ENCODE measurements at regions not wholly inside any gene's neighbourhood (a gene's known extent, or its start where the extent isn't known, plus 50 kb on each side); places are given as distances from the start of the nearest gene placed in this dataset.
A peak's percentile ranks its signal among the peaks of the same experiment; 100 is the strongest.

GRCh38 chr1:111032295-111032897 lies 68.7 kb upstream of the LRIF1 start:
- no peak overlapping the region for H3K27ac ChIP-seq (ENCODE audit: extremely low read depth, low read depth, low read length)
- CTCF ChIA-PET = interaction anchor here (0.9 to 1.7 kb wide), 5 partner anchors 9 to 219 kb away, joined by 3 to 7 read pairs (median 3); no protein-coding TSS in a partner anchor
- no peaks in the 10 kb centered on the region for H3K4me1 ChIP-seq (ENCODE audit: control insufficient read depth, insufficient read depth, low read length)
- TF ChIP-seq, protein P1, sequence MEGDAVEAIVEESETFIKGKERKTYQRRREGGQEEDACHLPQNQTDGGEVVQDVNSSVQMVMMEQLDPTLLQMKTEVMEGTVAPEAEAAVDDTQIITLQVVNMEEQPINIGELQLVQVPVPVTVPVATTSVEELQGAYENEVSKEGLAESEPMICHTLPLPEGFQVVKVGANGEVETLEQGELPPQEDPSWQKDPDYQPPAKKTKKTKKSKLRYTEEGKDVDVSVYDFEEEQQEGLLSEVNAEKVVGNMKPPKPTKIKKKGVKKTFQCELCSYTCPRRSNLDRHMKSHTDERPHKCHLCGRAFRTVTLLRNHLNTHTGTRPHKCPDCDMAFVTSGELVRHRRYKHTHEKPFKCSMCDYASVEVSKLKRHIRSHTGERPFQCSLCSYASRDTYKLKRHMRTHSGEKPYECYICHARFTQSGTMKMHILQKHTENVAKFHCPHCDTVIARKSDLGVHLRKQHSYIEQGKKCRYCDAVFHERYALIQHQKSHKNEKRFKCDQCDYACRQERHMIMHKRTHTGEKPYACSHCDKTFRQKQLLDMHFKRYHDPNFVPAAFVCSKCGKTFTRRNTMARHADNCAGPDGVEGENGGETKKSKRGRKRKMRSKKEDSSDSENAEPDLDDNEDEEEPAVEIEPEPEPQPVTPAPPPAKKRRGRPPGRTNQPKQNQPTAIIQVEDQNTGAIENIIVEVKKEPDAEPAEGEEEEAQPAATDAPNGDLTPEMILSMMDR (tag by site-specific recombination; IDR thresholded peaks at IDR 0.05) = peak; percentile 23; the same call in 1 of the 2 replicates
- TF ChIP-seq ZNF645 (tag by site-specific recombination; IDR thresholded peaks at IDR 0.05) (no peak), ZNF248 (tag by site-specific recombination; IDR thresholded peaks at IDR 0.05) (no peak), ZNF654 (tag by site-specific recombination; IDR thresholded peaks at IDR 0.05; ENCODE audit: low read depth) (peak; percentile 71), SCRT2 (tag by site-specific recombination; IDR thresholded peaks at IDR 0.05) (peak; percentile 95), ZNF488 (tag by site-specific recombination; IDR thresholded peaks at IDR 0.05) (no peak), WT1 (tag by site-specific recombination; IDR thresholded peaks at IDR 0.05) (no peak)
- POLR2A ChIA-PET = no interaction called here
- H3K4me3 ChIP-seq (ENCODE audit: low read depth, low read length) = no peak overlapping the region
- no peaks in the 10 kb centered on the region for H3K9me3 ChIP-seq (ENCODE audit: control insufficient read depth, insufficient read depth, low read depth, low read length)
- H3K36me3 ChIP-seq (ENCODE audit: control insufficient read depth in 2 of 2, insufficient read depth in 1 of 2, low read length in 2 of 2) = no peaks in the 10 kb centered on the region

DNA sequence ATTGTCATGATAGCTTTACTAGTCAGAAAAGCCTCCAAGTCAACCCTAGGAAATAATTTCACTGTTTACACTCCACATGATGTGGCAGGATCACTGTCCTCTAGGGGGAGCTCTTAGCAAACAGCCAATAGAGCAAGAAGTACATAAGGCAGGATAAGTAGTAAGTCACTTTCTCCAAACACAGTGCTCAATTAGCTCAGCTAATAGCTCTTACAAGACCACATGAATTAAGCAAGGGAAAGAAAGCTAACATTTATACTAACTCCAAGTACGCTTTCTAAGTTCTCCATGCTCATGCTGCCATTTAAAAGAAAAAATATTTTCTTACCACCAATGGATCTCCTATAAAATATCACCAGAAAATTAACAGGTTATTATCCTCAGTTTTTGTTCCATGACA lies 66.9 kb upstream of the LRIF1 start:
- H3K27ac ChIP-seq (ENCODE audit: extremely low read depth, low read depth, low read length) = no peak overlapping the region
- CTCF ChIA-PET = interaction anchor here (0.6 to 2.5 kb wide), 42 partner anchors 10 to 740 kb away, joined by 3 to 23 read pairs (median 4); partner anchors contain the start of gene LRIF1
- H3K9me3 ChIP-seq (ENCODE audit: control insufficient read depth, insufficient read depth, low read depth, low read length) = no peaks in the 10 kb centered on the region

DNA sequence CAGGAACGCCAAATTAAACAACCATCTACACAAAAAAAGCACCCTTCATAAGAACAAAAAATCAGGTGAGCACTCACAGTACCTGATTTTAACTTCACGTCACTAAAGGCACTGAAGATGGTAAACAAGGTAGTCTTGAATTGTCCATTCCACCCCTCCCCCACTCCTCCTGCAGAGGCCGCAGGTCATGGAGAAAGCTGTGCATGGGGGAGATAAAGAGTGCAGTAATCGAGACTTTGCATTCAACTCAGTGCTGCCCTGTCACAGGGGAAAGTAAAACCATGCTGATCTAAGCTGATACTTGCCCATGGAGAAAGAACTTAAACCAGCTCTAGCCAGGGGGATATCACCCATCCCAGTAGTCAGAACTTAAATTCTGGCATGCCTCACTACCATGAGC lies 61.4 kb upstream of the LRIF1 start:
- no peaks in the 10 kb centered on the region for H3K9me3 ChIP-seq (ENCODE audit: control insufficient read depth, insufficient read depth, low read depth, low read length)
- H3K4me1 ChIP-seq (ENCODE audit: control insufficient read depth, insufficient read depth, low read length) = no peaks in the 10 kb centered on the region
- TF ChIP-seq ZNF488 (tag by site-specific recombination; IDR thresholded peaks at IDR 0.05) = no peak
- no peak for TF ChIP-seq ZNF114 (tag by site-specific recombination; IDR thresholded peaks at IDR 0.05)
- no peak for TF ChIP-seq GLI2 (tag by site-specific recombination; IDR thresholded peaks at IDR 0.05; ENCODE audit: borderline replicate concordance, low read depth)
- no peak for TF ChIP-seq ZNF148 (tag by site-specific recombination; IDR thresholded peaks at IDR 0.05; ENCODE audit: borderline replicate concordance)
- no peak overlapping the region for H3K4me3 ChIP-seq (ENCODE audit: low read depth, low read length)
- ChIA-PET POLR2A (no interaction called here), CTCF (no interaction called here)
- H3K36me3 ChIP-seq (ENCODE audit: control insufficient read depth in 2 of 2, insufficient read depth in 1 of 2, low read length in 2 of 2) = no peaks in the 10 kb centered on the region
- no peak overlapping the region for H3K27ac ChIP-seq (ENCODE audit: extremely low read depth, low read depth, low read length)

More for the DNA sequence above, 66.9 kb upstream of the LRIF1 start:
- POLR2A ChIA-PET = no interaction called here
- no peak overlapping the region for H3K4me3 ChIP-seq (ENCODE audit: low read depth, low read length)
- TF ChIP-seq ZNF654 (tag by site-specific recombination; IDR thresholded peaks at IDR 0.05; ENCODE audit: low read depth) = peak; percentile 45
- no peak for TF ChIP-seq ATF2 (tag by site-specific recombination; IDR thresholded peaks at IDR 0.05; ENCODE audit: low read depth)
- TF ChIP-seq ZNF660 (tag by site-specific recombination; IDR thresholded peaks at IDR 0.05) = 0 out of 2 replicates have a peak, but pooled peaks have one; percentile 29
- no peaks in the 10 kb centered on the region for H3K4me1 ChIP-seq (ENCODE audit: control insufficient read depth, insufficient read depth, low read length)
- H3K36me3 ChIP-seq (ENCODE audit: control insufficient read depth in 2 of 2, insufficient read depth in 1 of 2, low read length in 2 of 2) = no peaks in the 10 kb centered on the region
